Activated CD4-positive, alpha-beta T cell treated with anti-CD3 and anti-CD28 coated beads, Interleukin-2, amount 10 ng/mL, durations not matched to agents 7 days and 5 days (primary cell): ENCODE measurements at regions not wholly inside any gene's neighbourhood (a gene's known extent, or its start where the extent isn't known, plus 50 kb on each side); places are given as distances from the start of the nearest gene placed in this dataset.
"Not testable (repeated sequence)": the region's sequence is repeated elsewhere in the genome, so short reads cannot be mapped to it uniquely, and the experiment has no call there.

Experiments
- CTCF ChIA-PET: fragments of 350-600 bp; sonication (Branson Sonifier 250); formaldehyde crosslinking; loops from one replicate; lab custom pipeline; 2021; ENCODE audit warnings: antibody characterized with exemption; lab: Charles Lee
- POLR2A ChIA-PET: fragments of 350-600 bp; sonication (Branson Sonifier 250); formaldehyde crosslinking; loops from one replicate; lab custom pipeline; 2021; ENCODE audit warnings: antibody characterized with exemption; lab: Charles Lee
- DNase-seq: peaks from one replicate; pipeline ENCODE4 v3.0.0-alpha.2; 2020
- H3K27ac Mint-ChIP-seq: one replicate; pipeline ENCODE4 v1.8.0; 2021; ENCODE audit warnings: mild to moderate bottlenecking, moderate library complexity, mixed read lengths
- H3K27me3 Mint-ChIP-seq: one replicate; pipeline ENCODE4 v1.8.0; 2021; ENCODE audit warnings: mixed read lengths
- H3K36me3 Mint-ChIP-seq: one replicate; pipeline ENCODE4 v1.8.0; 2021; ENCODE audit warnings: low read depth, mixed read lengths
- H3K4me1 Mint-ChIP-seq: one replicate; pipeline ENCODE4 v1.8.0; 2021; ENCODE audit warnings: mixed read lengths
- H3K4me3 Mint-ChIP-seq: one replicate; pipeline ENCODE4 v1.8.0; 2021; ENCODE audit warnings: mild to moderate bottlenecking, moderate library complexity, mixed read lengths
- H3K9me3 Mint-ChIP-seq: one replicate; pipeline ENCODE4 v1.8.0; 2021; ENCODE audit warnings: mixed read lengths

GRCh38 chr16:54746596-54746995 lies 184.1 kb upstream of the IRX5 start:
- no peaks in the 10 kb centered on the region for H3K9me3 Mint-ChIP-seq
- CTCF ChIA-PET = no interaction called here

GRCh38 chr16:54744998-54745397 lies 185.7 kb upstream of the IRX5 start:
- Mint-ChIP-seq H3K4me1 (no peaks in the 10 kb centered on the region), H3K36me3 (no peaks in the 10 kb centered on the region), H3K4me3 (no peak overlapping the region), H3K9me3 (no peaks in the 10 kb centered on the region), H3K27ac (no peak overlapping the region), H3K27me3 (no peaks in the 10 kb centered on the region)
- no peak for DNase-seq
- ChIA-PET POLR2A (no interaction called here), CTCF (no interaction called here)

More at GRCh38 chr16:54746596-54746995, 184.1 kb upstream of the IRX5 start:
- H3K4me1 Mint-ChIP-seq = no peaks in the 10 kb centered on the region
- no peaks in the 10 kb centered on the region for H3K27me3 Mint-ChIP-seq
- H3K36me3 Mint-ChIP-seq = no peaks in the 10 kb centered on the region
- no peak overlapping the region for H3K4me3 Mint-ChIP-seq
- POLR2A ChIA-PET = no interaction called here
- no peak overlapping the region for H3K27ac Mint-ChIP-seq
- DNase-seq = no peak

GRCh38 chr16:54742436-54742835 lies 188.2 kb upstream of the IRX5 start:
- H3K27ac Mint-ChIP-seq = no peak overlapping the region
- H3K4me3 Mint-ChIP-seq = no peak overlapping the region
- no peaks in the 10 kb centered on the region for H3K36me3 Mint-ChIP-seq
- no peaks in the 10 kb centered on the region for H3K9me3 Mint-ChIP-seq
- ChIA-PET CTCF (interaction anchor here (0.7 kb wide), 1 partner anchor 45 kb away, joined by 3 read pairs; no protein-coding TSS in a partner anchor), POLR2A (no interaction called here)
- no peaks in the 10 kb centered on the region for H3K27me3 Mint-ChIP-seq
- no peaks in the 10 kb centered on the region for H3K4me1 Mint-ChIP-seq
- no peak for DNase-seq

GRCh38 chr16:54739381-54739780 lies 191.3 kb upstream of the IRX5 start:
- Mint-ChIP-seq H3K4me1 (no peaks in the 10 kb centered on the region), H3K27ac (no peak overlapping the region), H3K27me3 (no peaks in the 10 kb centered on the region), H3K36me3 (no peaks in the 10 kb centered on the region), H3K9me3 (no peaks in the 10 kb centered on the region), H3K4me3 (no peak overlapping the region)
- CTCF ChIA-PET = no interaction called here
- POLR2A ChIA-PET = no interaction called here
- DNase-seq = no peak

- ChIA-PET CTCF (no interaction called here), POLR2A (no interaction called here)
- Mint-ChIP-seq H3K4me1 (no peaks in the 10 kb centered on the region), H3K36me3 (no peaks in the 10 kb centered on the region), H3K27ac (no peak overlapping the region), H3K27me3 (no peaks in the 10 kb centered on the region), H3K4me3 (no peak overlapping the region), H3K9me3 (no peaks in the 10 kb centered on the region)
- DNase-seq = no peak
These were observed 196.5 kb upstream of the IRX5 start for GRCh38 chr16:54734156-54734555.

- H3K4me1 Mint-ChIP-seq, POLR2A ChIA-PET, DNase-seq, H3K27me3 Mint-ChIP-seq, CTCF ChIA-PET, H3K9me3 Mint-ChIP-seq, H3K27ac Mint-ChIP-seq, H3K4me3 Mint-ChIP-seq, H3K36me3 Mint-ChIP-seq: not testable (repeated sequence)
These were observed 203.0 kb upstream of the IRX5 start for GRCh38 chr16:54727696-54728095.

- H3K4me1 Mint-ChIP-seq = no peaks in the 10 kb centered on the region
- POLR2A ChIA-PET = no interaction called here
- no peaks in the 10 kb centered on the region for H3K36me3 Mint-ChIP-seq
- no peak overlapping the region for H3K27ac Mint-ChIP-seq
- H3K4me3 Mint-ChIP-seq = no peak overlapping the region
- no peaks in the 10 kb centered on the region for H3K27me3 Mint-ChIP-seq
- no peak for DNase-seq
- CTCF ChIA-PET = no interaction called here
- no peaks in the 10 kb centered on the region for H3K9me3 Mint-ChIP-seq
These were observed 206.2 kb upstream of the IRX5 start for GRCh38 chr16:54724346-54724925.

- Mint-ChIP-seq H3K4me1 (no peaks in the 10 kb centered on the region), H3K36me3 (no peaks in the 10 kb centered on the region), H3K9me3 (peaks cover 4% of the 10 kb centered on the region), H3K27me3 (no peaks in the 10 kb centered on the region), H3K4me3 (no peak overlapping the region), H3K27ac (no peak overlapping the region)
- ChIA-PET POLR2A (no interaction called here), CTCF (interaction anchor here (0.6 kb wide), 1 partner anchor 994 kb away, joined by 3 read pairs; no protein-coding TSS in a partner anchor)
- no peak for DNase-seq
These were observed 208.4 kb upstream of the IRX5 start for GRCh38 chr16:54722210-54722676.

- no peak for DNase-seq
- no peak overlapping the region for H3K4me3 Mint-ChIP-seq
- no peak overlapping the region for H3K27ac Mint-ChIP-seq
- peaks cover 4% of the 10 kb centered on the region for H3K9me3 Mint-ChIP-seq
- H3K36me3 Mint-ChIP-seq = no peaks in the 10 kb centered on the region
- ChIA-PET CTCF (no interaction called here), POLR2A (no interaction called here)
- H3K27me3 Mint-ChIP-seq = no peaks in the 10 kb centered on the region
- no peaks in the 10 kb centered on the region for H3K4me1 Mint-ChIP-seq
These were observed 210.4 kb upstream of the IRX5 start for GRCh38 chr16:54720259-54720658.

- POLR2A ChIA-PET = no interaction called here
- no peaks in the 10 kb centered on the region for H3K4me1 Mint-ChIP-seq
These were observed 211.0 kb upstream of the IRX5 start for GRCh38 chr16:54719624-54720023.

GRCh38 chr16:54718376-54718775 lies 212.3 kb upstream of the IRX5 start:
- Mint-ChIP-seq H3K4me3 (no peak overlapping the region), H3K36me3 (no peaks in the 10 kb centered on the region), H3K4me1 (no peaks in the 10 kb centered on the region), H3K27ac (no peak overlapping the region), H3K9me3 (peaks cover 4% of the 10 kb centered on the region), H3K27me3 (no peaks in the 10 kb centered on the region)
- DNase-seq = no peak
- POLR2A ChIA-PET = no interaction called here
- CTCF ChIA-PET = no interaction called here

More at GRCh38 chr16:54719624-54720023, 211.0 kb upstream of the IRX5 start:
- peaks cover 4% of the 10 kb centered on the region for H3K9me3 Mint-ChIP-seq
- no peaks in the 10 kb centered on the region for H3K27me3 Mint-ChIP-seq
- H3K36me3 Mint-ChIP-seq = no peaks in the 10 kb centered on the region
- CTCF ChIA-PET = no interaction called here
- DNase-seq = no peak
- H3K27ac Mint-ChIP-seq = no peak overlapping the region
- H3K4me3 Mint-ChIP-seq = no peak overlapping the region

GRCh38 chr16:54715011-54715410 lies 215.7 kb upstream of the IRX5 start:
- no peaks in the 10 kb centered on the region for H3K4me1 Mint-ChIP-seq
- CTCF ChIA-PET = no interaction called here
- no peaks in the 10 kb centered on the region for H3K36me3 Mint-ChIP-seq
- no peak overlapping the region for H3K27ac Mint-ChIP-seq
- DNase-seq = no peak
- POLR2A ChIA-PET = no interaction called here
- no peak overlapping the region for H3K4me3 Mint-ChIP-seq
- no peaks in the 10 kb centered on the region for H3K27me3 Mint-ChIP-seq
- peaks cover 4% of the 10 kb centered on the region for H3K9me3 Mint-ChIP-seq

GRCh38 chr16:54712866-54713265 lies 217.8 kb upstream of the IRX5 start:
- H3K27ac Mint-ChIP-seq = no peak overlapping the region
- POLR2A ChIA-PET = no interaction called here
- H3K4me1 Mint-ChIP-seq = no peaks in the 10 kb centered on the region
- H3K36me3 Mint-ChIP-seq = no peaks in the 10 kb centered on the region
- no peaks in the 10 kb centered on the region for H3K9me3 Mint-ChIP-seq
- no peaks in the 10 kb centered on the region for H3K27me3 Mint-ChIP-seq
- H3K4me3 Mint-ChIP-seq = no peak overlapping the region
- no peak for DNase-seq
- CTCF ChIA-PET = no interaction called here

GRCh38 chr16:54707813-54708212 lies 222.9 kb upstream of the IRX5 start:
- no peak for DNase-seq
- Mint-ChIP-seq H3K27ac (no peak overlapping the region), H3K27me3 (peaks cover 2% of the 10 kb centered on the region), H3K4me1 (no peaks in the 10 kb centered on the region), H3K9me3 (no peaks in the 10 kb centered on the region), H3K4me3 (no peak overlapping the region), H3K36me3 (no peaks in the 10 kb centered on the region)
- ChIA-PET POLR2A (no interaction called here), CTCF (no interaction called here)
